ENCODE measurements at regions not wholly inside any gene's neighbourhood (a gene's known extent, or its start where the extent isn't known, plus 50 kb on each side); places are given as distances from the start of the nearest gene placed in this dataset.
"Not testable (repeated sequence)": the region's sequence is repeated elsewhere in the genome, so short reads cannot be mapped to it uniquely, and the experiment has no call there.

GRCh38 chr4:115575851-115576250, 462.4 kb upstream of the NDST4 start:
- Mint-ChIP-seq H3K4me1 (no peaks in the 10 kb centered on the region), H3K4me3 (no peak overlapping the region), H3K27me3 (no peaks in the 10 kb centered on the region), H3K27ac (no peak overlapping the region), H3K36me3 (ENCODE audit: low read depth) (no peaks in the 10 kb centered on the region), H3K9me3 (peaks cover 9% of the 10 kb centered on the region)
- no peak for TF ChIP-seq CTCF (IDR thresholded peaks at IDR 0.05)
- no peak for DNase-seq
- CTCF ChIA-PET: no interaction called here
- POLR2A ChIA-PET: no interaction called here
- intact Hi-C loops (cut with micrococcal nuclease): no loop called here
- ATAC-seq (ENCODE audit: low read depth): no peak

- ATAC-seq (ENCODE audit: low read depth) (no peak), DNase-seq (no peak)
- intact Hi-C loops (cut with micrococcal nuclease): no loop called here
- ChIA-PET POLR2A (no interaction called here), CTCF (no interaction called here)
- H3K9me3 Mint-ChIP-seq: no peaks in the 10 kb centered on the region
- no peaks in the 10 kb centered on the region for H3K4me1 Mint-ChIP-seq
- no peaks in the 10 kb centered on the region for H3K36me3 Mint-ChIP-seq (ENCODE audit: low read depth)
- no peak for TF ChIP-seq CTCF (IDR thresholded peaks at IDR 0.05)
- no peak overlapping the region for H3K27ac Mint-ChIP-seq
- no peaks in the 10 kb centered on the region for H3K27me3 Mint-ChIP-seq
- no peak overlapping the region for H3K4me3 Mint-ChIP-seq
Measured at GRCh38 chr4:115562506-115562905, 449.1 kb upstream of the NDST4 start.

- POLR2A ChIA-PET: no interaction called here
Measured at GRCh38 chr4:115548123-115548522, 434.7 kb upstream of the NDST4 start.

GRCh38 chr4:115537387-115537786, 424.0 kb upstream of the NDST4 start:
- H3K9me3 Mint-ChIP-seq: no peaks in the 10 kb centered on the region
- ATAC-seq (ENCODE audit: low read depth) (no peak), DNase-seq (no peak)
- POLR2A ChIA-PET: no interaction called here
- no peak for TF ChIP-seq CTCF (IDR thresholded peaks at IDR 0.05)
- CTCF ChIA-PET: no interaction called here
- H3K4me1 Mint-ChIP-seq: no peaks in the 10 kb centered on the region
- no peaks in the 10 kb centered on the region for H3K27me3 Mint-ChIP-seq
- no peak overlapping the region for H3K4me3 Mint-ChIP-seq
- intact Hi-C loops (cut with micrococcal nuclease): no loop called here
- no peaks in the 10 kb centered on the region for H3K36me3 Mint-ChIP-seq (ENCODE audit: low read depth)
- H3K27ac Mint-ChIP-seq: no peak overlapping the region

More at GRCh38 chr4:115548123-115548522, 434.7 kb upstream of the NDST4 start:
- Mint-ChIP-seq H3K36me3 (ENCODE audit: low read depth) (no peaks in the 10 kb centered on the region), H3K27me3 (no peaks in the 10 kb centered on the region), H3K27ac (no peak overlapping the region), H3K9me3 (peaks cover 2% of the 10 kb centered on the region), H3K4me3 (no peak overlapping the region), H3K4me1 (no peaks in the 10 kb centered on the region)
- DNase-seq (no peak), ATAC-seq (ENCODE audit: low read depth) (no peak)
- intact Hi-C loops (cut with micrococcal nuclease): no loop called here
- CTCF ChIA-PET: no interaction called here
- TF ChIP-seq CTCF (IDR thresholded peaks at IDR 0.05): no peak

- CTCF ChIA-PET: no interaction called here
- ATAC-seq (ENCODE audit: low read depth) (no peak), DNase-seq (no peak)
- Mint-ChIP-seq H3K36me3 (ENCODE audit: low read depth) (no peaks in the 10 kb centered on the region), H3K4me3 (no peak overlapping the region), H3K9me3 (no peaks in the 10 kb centered on the region), H3K4me1 (no peaks in the 10 kb centered on the region), H3K27me3 (no peaks in the 10 kb centered on the region), H3K27ac (no peak overlapping the region)
- POLR2A ChIA-PET: no interaction called here
- intact Hi-C loops (cut with micrococcal nuclease): no loop called here
- no peak for TF ChIP-seq CTCF (IDR thresholded peaks at IDR 0.05)
Measured at GRCh38 chr4:115529126-115529525, 415.7 kb upstream of the NDST4 start.

- H3K27ac Mint-ChIP-seq; H3K27me3 Mint-ChIP-seq; POLR2A ChIA-PET; H3K4me3 Mint-ChIP-seq; H3K4me1 Mint-ChIP-seq; intact Hi-C loops (cut with micrococcal nuclease); H3K36me3 Mint-ChIP-seq (ENCODE audit: low read depth); H3K9me3 Mint-ChIP-seq; DNase-seq; ATAC-seq (ENCODE audit: low read depth); CTCF ChIA-PET: not testable (repeated sequence)
Measured at GRCh38 chr4:115519476-115519875, 406.1 kb upstream of the NDST4 start.
